ENCODE measurements at regions not wholly inside any gene's neighbourhood (a gene's known extent, or its start where the extent isn't known, plus 50 kb on each side); places are given as distances from the start of the nearest gene placed in this dataset.

- ATAC-seq = no peak
- H3K4me1 ChIP-seq = no peaks in the 10 kb centered on the region
- no peaks in the 10 kb centered on the region for H3K9me3 ChIP-seq
- H3K36me3 ChIP-seq = no peaks in the 10 kb centered on the region
- no peak for DNase-seq
- H3K4me3 ChIP-seq = no peak overlapping the region
- no peaks in the 10 kb centered on the region for H3K27me3 ChIP-seq (ENCODE audit: low read depth)
- no peak overlapping the region for H3K27ac ChIP-seq
- no peak for TF ChIP-seq CTCF (IDR thresholded peaks at IDR 0.05)
- intact Hi-C loops (cut with DNase I) = no loop called here
These were observed 247.9 kb upstream of the NT5C1B start for GRCh38 chr2:18837240-18837639.

DNA sequence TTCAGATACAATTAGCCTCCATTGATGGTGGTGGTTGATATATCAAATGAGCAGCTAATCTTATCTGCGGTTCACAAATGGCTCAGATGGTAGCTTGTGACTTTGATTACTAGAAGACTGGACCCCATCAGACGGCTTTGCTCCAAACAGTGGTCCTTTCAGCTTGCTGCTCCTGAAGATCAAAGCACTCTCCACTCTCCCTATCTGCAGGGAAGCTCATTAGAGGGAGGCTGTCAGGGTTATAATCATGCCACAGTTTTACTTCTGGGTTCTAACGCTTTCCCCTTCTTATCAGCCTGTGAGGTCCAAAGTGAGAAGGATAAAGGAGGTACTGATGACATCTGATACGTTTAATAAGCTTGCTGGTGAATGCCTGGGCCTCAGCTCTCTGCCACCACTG, 247.1 kb upstream of the NT5C1B start:
- ATAC-seq (no peak), DNase-seq (no peak)
- no peak for TF ChIP-seq CTCF (IDR thresholded peaks at IDR 0.05)

DNA sequence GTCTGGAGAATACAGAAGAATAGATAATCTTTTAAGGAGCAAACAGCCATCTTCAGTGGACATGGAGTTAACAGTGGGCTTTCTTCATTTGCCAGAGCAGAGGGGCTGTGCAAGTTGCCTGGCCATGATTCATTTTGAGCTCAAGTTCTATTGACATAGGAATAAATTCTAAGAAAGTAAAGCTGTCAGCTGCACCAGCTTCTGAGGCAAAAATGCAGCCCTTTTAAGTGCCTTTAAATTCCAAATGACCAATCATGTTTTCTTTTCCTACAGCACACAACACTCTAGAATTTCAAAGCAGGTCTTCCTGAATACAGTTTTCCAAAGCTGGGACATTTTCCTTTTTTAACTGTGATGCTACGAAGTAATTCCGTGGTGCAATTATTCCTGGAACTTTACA, 246.4 kb upstream of the NT5C1B start:
- H3K36me3 ChIP-seq = no peaks in the 10 kb centered on the region
- no peaks in the 10 kb centered on the region for H3K4me1 ChIP-seq
- DNase-seq = no peak
- no peaks in the 10 kb centered on the region for H3K9me3 ChIP-seq
- no peaks in the 10 kb centered on the region for H3K27me3 ChIP-seq (ENCODE audit: low read depth)
- intact Hi-C loops (cut with DNase I) = no loop called here
- no peak overlapping the region for H3K4me3 ChIP-seq
- no peak for ATAC-seq
- H3K27ac ChIP-seq = no peak overlapping the region
- no peak for TF ChIP-seq CTCF (IDR thresholded peaks at IDR 0.05)

More for the DNA sequence above, 247.1 kb upstream of the NT5C1B start:
- Histone ChIP-seq H3K4me1 (no peaks in the 10 kb centered on the region), H3K4me3 (no peak overlapping the region), H3K27ac (no peak overlapping the region), H3K27me3 (ENCODE audit: low read depth) (no peaks in the 10 kb centered on the region), H3K9me3 (no peaks in the 10 kb centered on the region), H3K36me3 (no peaks in the 10 kb centered on the region)
- intact Hi-C loops (cut with DNase I) = no loop called here

- DNase-seq (no peak), ATAC-seq (no peak)
- no peak overlapping the region for H3K27ac ChIP-seq
- H3K27me3 ChIP-seq (ENCODE audit: low read depth) = no peaks in the 10 kb centered on the region
- H3K36me3 ChIP-seq = no peaks in the 10 kb centered on the region
- TF ChIP-seq CTCF (IDR thresholded peaks at IDR 0.05) = no peak
- no peak overlapping the region for H3K4me3 ChIP-seq
- peaks cover 13% of the 10 kb centered on the region for H3K4me1 ChIP-seq
- intact Hi-C loops (cut with DNase I) = no loop called here
- no peaks in the 10 kb centered on the region for H3K9me3 ChIP-seq
These were observed 245.0 kb upstream of the NT5C1B start for GRCh38 chr2:18834341-18834740.

- Histone ChIP-seq H3K4me3 (no peak overlapping the region), H3K27ac (no peak overlapping the region), H3K27me3 (ENCODE audit: low read depth) (no peaks in the 10 kb centered on the region), H3K4me1 (peaks cover 15% of the 10 kb centered on the region), H3K9me3 (no peaks in the 10 kb centered on the region), H3K36me3 (no peaks in the 10 kb centered on the region)
- TF ChIP-seq CTCF (IDR thresholded peaks at IDR 0.05) = no peak
- intact Hi-C loops (cut with DNase I) = no loop called here
- DNase-seq = no peak
- ATAC-seq = no peak
These were observed 244.6 kb upstream of the NT5C1B start for GRCh38 chr2:18833941-18834340.

Measured in lower lobe of right lung (tissue), 2 donors.